Panc1 (cell line): ENCODE measurements at regions not wholly inside any gene's neighbourhood (a gene's known extent, or its start where the extent isn't known, plus 50 kb on each side); places are given as distances from the start of the nearest gene placed in this dataset.

Source experiments
- POLR2AphosphoS5 ChIP-seq: IDR thresholded peaks from 2 replicates; pipeline ENCODE4 v1.6.1; 2012; ENCODE audit warnings: mild to moderate bottlenecking, low read depth, low read length, moderate library complexity
- SIN3A ChIP-seq: IDR thresholded peaks from 2 replicates; pipeline ENCODE4 v1.6.1; 2012; ENCODE audit warnings: low read depth, mild to moderate bottlenecking, low read length, moderate library complexity, borderline replicate concordance; ENCODE audit not compliant: insufficient read depth
- TCF7L2 ChIP-seq: IDR thresholded peaks from 2 replicates; pipeline ENCODE4 v1.6.1; 2011; ENCODE audit warnings: mild to moderate bottlenecking, low read depth, low read length, inconsistent platforms
- TF ChIP-seq, protein P1 (sequence below): fragments of 450-650 bp; IDR thresholded peaks from 2 replicates; pipeline ENCODE4 v1.5.1; 2017; ENCODE audit warnings: mild to moderate bottlenecking
- TF ChIP-seq, protein P2 (sequence below), 2 experiments: IDR thresholded peaks; 2 replicates each; pipeline ENCODE4 v1.6.1; 2011 to 2012; ENCODE audit warnings: low read depth in 2 of 2, control low read depth in 1 of 2, low read length in 1 of 2, mild to moderate bottlenecking in 1 of 2, moderate library complexity in 1 of 2; ENCODE audit not compliant: insufficient read depth in 1 of 2

DNA sequence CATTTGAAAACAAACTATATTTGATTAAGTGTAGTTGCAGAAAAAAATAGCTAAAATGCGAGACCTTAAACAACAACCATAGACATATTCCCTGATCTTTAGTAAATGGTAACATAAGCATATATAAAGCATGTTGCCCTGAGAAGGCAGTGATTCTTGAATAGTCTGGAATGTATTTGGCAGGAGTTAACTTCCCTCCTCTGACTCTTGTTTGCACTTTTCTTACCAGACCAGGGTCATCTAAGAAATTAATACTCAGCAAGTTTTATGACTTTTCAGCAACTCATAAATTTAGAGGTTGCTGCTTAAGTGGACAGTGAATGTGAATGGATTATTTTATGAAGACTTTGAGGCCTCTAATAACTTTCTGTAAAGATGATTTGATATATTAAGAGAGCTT is 55.3 kb upstream of the NUDT12 start:
- TF ChIP-seq, protein P1, sequence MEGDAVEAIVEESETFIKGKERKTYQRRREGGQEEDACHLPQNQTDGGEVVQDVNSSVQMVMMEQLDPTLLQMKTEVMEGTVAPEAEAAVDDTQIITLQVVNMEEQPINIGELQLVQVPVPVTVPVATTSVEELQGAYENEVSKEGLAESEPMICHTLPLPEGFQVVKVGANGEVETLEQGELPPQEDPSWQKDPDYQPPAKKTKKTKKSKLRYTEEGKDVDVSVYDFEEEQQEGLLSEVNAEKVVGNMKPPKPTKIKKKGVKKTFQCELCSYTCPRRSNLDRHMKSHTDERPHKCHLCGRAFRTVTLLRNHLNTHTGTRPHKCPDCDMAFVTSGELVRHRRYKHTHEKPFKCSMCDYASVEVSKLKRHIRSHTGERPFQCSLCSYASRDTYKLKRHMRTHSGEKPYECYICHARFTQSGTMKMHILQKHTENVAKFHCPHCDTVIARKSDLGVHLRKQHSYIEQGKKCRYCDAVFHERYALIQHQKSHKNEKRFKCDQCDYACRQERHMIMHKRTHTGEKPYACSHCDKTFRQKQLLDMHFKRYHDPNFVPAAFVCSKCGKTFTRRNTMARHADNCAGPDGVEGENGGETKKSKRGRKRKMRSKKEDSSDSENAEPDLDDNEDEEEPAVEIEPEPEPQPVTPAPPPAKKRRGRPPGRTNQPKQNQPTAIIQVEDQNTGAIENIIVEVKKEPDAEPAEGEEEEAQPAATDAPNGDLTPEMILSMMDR = no peak
- TF ChIP-seq POLR2AphosphoS5 (no peak), SIN3A (no peak), TCF7L2 (no peak)
- TF ChIP-seq, protein P2, sequence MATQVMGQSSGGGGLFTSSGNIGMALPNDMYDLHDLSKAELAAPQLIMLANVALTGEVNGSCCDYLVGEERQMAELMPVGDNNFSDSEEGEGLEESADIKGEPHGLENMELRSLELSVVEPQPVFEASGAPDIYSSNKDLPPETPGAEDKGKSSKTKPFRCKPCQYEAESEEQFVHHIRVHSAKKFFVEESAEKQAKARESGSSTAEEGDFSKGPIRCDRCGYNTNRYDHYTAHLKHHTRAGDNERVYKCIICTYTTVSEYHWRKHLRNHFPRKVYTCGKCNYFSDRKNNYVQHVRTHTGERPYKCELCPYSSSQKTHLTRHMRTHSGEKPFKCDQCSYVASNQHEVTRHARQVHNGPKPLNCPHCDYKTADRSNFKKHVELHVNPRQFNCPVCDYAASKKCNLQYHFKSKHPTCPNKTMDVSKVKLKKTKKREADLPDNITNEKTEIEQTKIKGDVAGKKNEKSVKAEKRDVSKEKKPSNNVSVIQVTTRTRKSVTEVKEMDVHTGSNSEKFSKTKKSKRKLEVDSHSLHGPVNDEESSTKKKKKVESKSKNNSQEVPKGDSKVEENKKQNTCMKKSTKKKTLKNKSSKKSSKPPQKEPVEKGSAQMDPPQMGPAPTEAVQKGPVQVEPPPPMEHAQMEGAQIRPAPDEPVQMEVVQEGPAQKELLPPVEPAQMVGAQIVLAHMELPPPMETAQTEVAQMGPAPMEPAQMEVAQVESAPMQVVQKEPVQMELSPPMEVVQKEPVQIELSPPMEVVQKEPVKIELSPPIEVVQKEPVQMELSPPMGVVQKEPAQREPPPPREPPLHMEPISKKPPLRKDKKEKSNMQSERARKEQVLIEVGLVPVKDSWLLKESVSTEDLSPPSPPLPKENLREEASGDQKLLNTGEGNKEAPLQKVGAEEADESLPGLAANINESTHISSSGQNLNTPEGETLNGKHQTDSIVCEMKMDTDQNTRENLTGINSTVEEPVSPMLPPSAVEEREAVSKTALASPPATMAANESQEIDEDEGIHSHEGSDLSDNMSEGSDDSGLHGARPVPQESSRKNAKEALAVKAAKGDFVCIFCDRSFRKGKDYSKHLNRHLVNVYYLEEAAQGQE (IDR thresholded peaks at IDR 0.05; ENCODE audit: insufficient read depth in 1 of 2, low read depth in 2 of 2, low read length in 1 of 2) = no peak
